Ishikawa (cell line): ENCODE measurements at regions not wholly inside any gene's neighbourhood (a gene's known extent, or its start where the extent isn't known, plus 50 kb on each side); places are given as distances from the start of the nearest gene placed in this dataset.

Experiments
- CEBPB ChIP-seq: IDR thresholded peaks from 2 replicates; pipeline ENCODE4 v1.6.1; 2012
- CREB1 ChIP-seq: IDR thresholded peaks from 2 replicates; pipeline ENCODE4 v1.6.1; 2012; ENCODE audit warnings: low read depth
- EGR1 ChIP-seq: IDR thresholded peaks from 2 replicates; pipeline ENCODE4 v1.6.1; 2012
- EP300 ChIP-seq: IDR thresholded peaks from 2 replicates; pipeline ENCODE4 v1.6.1; 2012; ENCODE audit warnings: borderline replicate concordance
- FOXM1 ChIP-seq: IDR thresholded peaks from 2 replicates; pipeline ENCODE4 v1.6.1; 2012; ENCODE audit warnings: low read depth, borderline replicate concordance
- MAX ChIP-seq: IDR thresholded peaks from 2 replicates; pipeline ENCODE4 v1.6.1; 2012
- NFIC ChIP-seq: IDR thresholded peaks from 2 replicates; pipeline ENCODE4 v1.6.1; 2012
- RAD21 ChIP-seq: IDR thresholded peaks from 2 replicates; pipeline ENCODE4 v1.6.1; 2012; ENCODE audit warnings: low read depth
- REST ChIP-seq: IDR thresholded peaks from 2 replicates; pipeline ENCODE4 v1.6.1; 2012; ENCODE audit warnings: low read depth, mild to moderate bottlenecking
- TAF1 ChIP-seq: IDR thresholded peaks from 2 replicates; pipeline ENCODE4 v1.6.1; 2012; ENCODE audit warnings: low read depth, mild to moderate bottlenecking
- TCF12 ChIP-seq: IDR thresholded peaks from 2 replicates; pipeline ENCODE4 v1.6.1; 2012; ENCODE audit warnings: low read depth
- TEAD4 ChIP-seq: IDR thresholded peaks from 2 replicates; pipeline ENCODE4 v1.6.1; 2012
- USF1 ChIP-seq: IDR thresholded peaks from 2 replicates; pipeline ENCODE4 v1.6.1; 2012
- YY1 ChIP-seq: IDR thresholded peaks from 2 replicates; pipeline ENCODE4 v1.6.1; 2012; ENCODE audit warnings: low read depth
- ZBTB7A ChIP-seq: IDR thresholded peaks from 2 replicates; pipeline ENCODE4 v1.6.1; 2012; ENCODE audit warnings: low read depth

GRCh38 chr2:204129591-204130294 lies 193.2 kb downstream of the ICOS start:
- TF ChIP-seq EGR1 (no peak), FOXM1 (no peak), NFIC (no peak)

- TF ChIP-seq CREB1, result no peak
- no peak for TF ChIP-seq YY1
- no peak for TF ChIP-seq CEBPB
- TF ChIP-seq TCF12, result no peak
- TF ChIP-seq TAF1, result no peak
- no peak for TF ChIP-seq EGR1
- no peak for TF ChIP-seq FOXM1
- no peak for TF ChIP-seq NFIC
- no peak for TF ChIP-seq REST
- no peak for TF ChIP-seq ZBTB7A
- no peak for TF ChIP-seq MAX
- no peak for TF ChIP-seq TEAD4
- no peak for TF ChIP-seq RAD21
- no peak for TF ChIP-seq EP300
- TF ChIP-seq USF1, result no peak
Observed at GRCh38 chr2:204131621-204132020, 195.1 kb downstream of the ICOS start.

GRCh38 chr2:204133476-204133875 lies 196.9 kb downstream of the ICOS start:
- TF ChIP-seq REST, result no peak
- TF ChIP-seq FOXM1, result no peak
- TF ChIP-seq USF1, result no peak
- no peak for TF ChIP-seq CREB1
- TF ChIP-seq EGR1, result no peak
- TF ChIP-seq RAD21, result no peak
- TF ChIP-seq EP300, result no peak
- no peak for TF ChIP-seq NFIC
- no peak for TF ChIP-seq ZBTB7A
- no peak for TF ChIP-seq TEAD4
- no peak for TF ChIP-seq YY1
- TF ChIP-seq TAF1, result no peak
- no peak for TF ChIP-seq CEBPB
- TF ChIP-seq TCF12, result no peak
- no peak for TF ChIP-seq MAX

GRCh38 chr2:204134421-204134820 lies 197.9 kb downstream of the ICOS start:
- no peak for TF ChIP-seq EGR1
- no peak for TF ChIP-seq ZBTB7A
- TF ChIP-seq TCF12, result no peak
- TF ChIP-seq EP300, result no peak
- TF ChIP-seq REST, result no peak
- TF ChIP-seq TEAD4, result no peak
- TF ChIP-seq CEBPB, result no peak
- TF ChIP-seq RAD21, result no peak
- no peak for TF ChIP-seq MAX
- no peak for TF ChIP-seq NFIC
- no peak for TF ChIP-seq FOXM1
- no peak for TF ChIP-seq YY1
- TF ChIP-seq CREB1, result no peak
- no peak for TF ChIP-seq USF1
- TF ChIP-seq TAF1, result no peak
